ENCODE measurements at regions not wholly inside any gene's neighbourhood (a gene's known extent, or its start where the extent isn't known, plus 50 kb on each side); places are given as distances from the start of the nearest gene placed in this dataset.

GRCh38 chr13:26498656-26499601 is 58.6 kb upstream of the WASF3 start:
- no peak for TF ChIP-seq EZH2phosphoT487 (conservative IDR thresholded peaks at IDR 0.05; ENCODE audit: low read length)
- no peak for TF ChIP-seq CTCF (IDR thresholded peaks at IDR 0.05; ENCODE audit: insufficient read depth, low read length, poor library complexity, severe bottlenecking)
